H1 (cell line): ENCODE measurements at regions not wholly inside any gene's neighbourhood (a gene's known extent, or its start where the extent isn't known, plus 50 kb on each side); places are given as distances from the start of the nearest gene placed in this dataset.

ENCODE experiments used
- CTCF ChIP-seq, 3 experiments: IDR thresholded peaks; 1 replicate in 2 of 3; 2 replicates in 1 of 3; pipeline versions ENCODE4 v1.5.1 to v1.6.1; 2011; ENCODE audit warnings: low read length in 3 of 3, mild to moderate bottlenecking in 3 of 3, inconsistent platforms in 2 of 3, low read depth in 1 of 3, moderate library complexity in 1 of 3; ENCODE audit not compliant: insufficient read depth in 1 of 3; ENCODE audit errors: control extremely low read depth in 1 of 3
- EGR1 ChIP-seq: IDR thresholded peaks from 2 replicates; pipeline ENCODE4 v1.6.1; 2011; ENCODE audit warnings: low read depth, low read length, borderline replicate concordance
- EZH2 ChIP-seq: fragments of 200-600 bp; sonication (generic); IDR thresholded peaks from 2 replicates; pipeline ENCODE4 v1.7.1; 2012; ENCODE audit warnings: low read depth, mild to moderate bottlenecking, moderate library complexity, low read length, inconsistent platforms; ENCODE audit not compliant: severe bottlenecking
- KDM1A ChIP-seq: fragments of 200-600, 300-600 bp; sonication (generic); IDR thresholded peaks from 2 replicates; pipeline ENCODE4 v1.7.1; 2016; ENCODE audit warnings: mild to moderate bottlenecking, low read length, borderline replicate concordance
- NRF1 ChIP-seq: IDR thresholded peaks from 2 replicates; pipeline ENCODE4 v1.6.1; 2011; ENCODE audit warnings: mild to moderate bottlenecking, low read depth, low read length, improper control_type of control experiment
- POLR2A ChIP-seq, 2 experiments: IDR thresholded peaks; 1 replicate in 1 of 2; 2 replicates in 1 of 2; pipeline ENCODE4 v1.6.1; 2011; ENCODE audit warnings: low read depth in 2 of 2, low read length in 2 of 2, mild to moderate bottlenecking in 2 of 2; ENCODE audit errors: control extremely low read depth in 1 of 2
- SRF ChIP-seq: IDR thresholded peaks from 2 replicates; pipeline ENCODE4 v1.6.1; 2011; ENCODE audit warnings: mild to moderate bottlenecking, low read depth, low read length, moderate library complexity
- TAF7 ChIP-seq: optimal IDR thresholded peaks from 2 replicates; pipeline ENCODE3; 2011; ENCODE audit warnings: low read depth, mild to moderate bottlenecking, inconsistent platforms, low read length, moderate library complexity, borderline replicate concordance
- TF ChIP-seq, protein P1 (sequence below): IDR thresholded peaks from 2 replicates; pipeline ENCODE4 v1.6.1; 2011; ENCODE audit warnings: low read depth, mild to moderate bottlenecking, low read length; ENCODE audit not compliant: insufficient read depth

DNA sequence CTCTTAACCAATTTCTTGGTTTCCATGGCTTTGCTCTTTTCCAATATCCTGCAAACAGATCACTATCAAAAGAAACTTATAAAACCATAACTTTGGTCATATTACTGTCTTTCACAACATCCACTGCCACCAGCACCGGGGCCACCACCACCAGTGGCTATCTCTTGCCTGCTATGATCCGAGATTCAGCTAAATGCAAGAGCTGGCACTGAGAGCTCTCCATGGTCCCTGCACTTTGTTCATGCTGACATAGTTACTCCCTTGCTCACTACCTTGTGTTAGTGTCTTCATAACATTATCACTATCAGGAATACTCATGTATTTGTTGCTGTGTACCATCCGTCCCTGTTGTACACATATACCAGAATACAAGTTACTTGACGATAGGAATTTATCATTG, 299.0 kb downstream of the ETS1 start:
- TF ChIP-seq TAF7, result no peak
- TF ChIP-seq EZH2, result no peak
- TF ChIP-seq SRF, result no peak
- TF ChIP-seq NRF1, result no peak
- no peak for TF ChIP-seq POLR2A (IDR thresholded peaks at IDR 0.05; ENCODE audit: control extremely low read depth in 1 of 2, low read depth in 2 of 2, low read length in 2 of 2)
- no peak for TF ChIP-seq CTCF (IDR thresholded peaks at IDR 0.05; ENCODE audit: control extremely low read depth in 1 of 3, insufficient read depth in 1 of 3, low read depth in 1 of 3, low read length in 3 of 3)
- no peak for TF ChIP-seq KDM1A
- TF ChIP-seq EGR1, result no peak
- TF ChIP-seq, protein P1, sequence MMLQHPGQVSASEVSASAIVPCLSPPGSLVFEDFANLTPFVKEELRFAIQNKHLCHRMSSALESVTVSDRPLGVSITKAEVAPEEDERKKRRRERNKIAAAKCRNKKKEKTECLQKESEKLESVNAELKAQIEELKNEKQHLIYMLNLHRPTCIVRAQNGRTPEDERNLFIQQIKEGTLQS, result no peak
